H1 (cell line): ENCODE measurements at regions not wholly inside any gene's neighbourhood (a gene's known extent, or its start where the extent isn't known, plus 50 kb on each side); places are given as distances from the start of the nearest gene placed in this dataset.

ENCODE experiments used
- CTCF ChIA-PET: fragments of 300-600 bp; sonication (Branson Sonifier 250); formaldehyde crosslinking; loops from one replicate; lab custom pipeline; 2021; ENCODE audit not compliant: partially characterized antibody; lab: Charles Lee
- POLR2A ChIA-PET: fragments of 300-600 bp; sonication (Branson Sonifier 250); formaldehyde crosslinking; loops from one replicate; lab custom pipeline; 2021; ENCODE audit warnings: inconsistent platforms; ENCODE audit not compliant: partially characterized antibody; lab: Charles Lee
- DNase-seq, 2 experiments: peaks; one replicate each; pipeline versions ENCODE4 v3.0.0 to v3.0.0-alpha.2; 2010 to 2022; ENCODE audit warnings: low spot score in 2 of 2, low read depth in 1 of 2, mixed read lengths in 1 of 2
- FAIRE-seq: peaks from 2 replicates; lab custom pipeline; 2011; peaks lifted over from hg19 to GRCh38; lab: Jason Lieb, UNC
- H2AFZ ChIP-seq: 2 replicates; pipeline ENCODE4 v1.8.1; 2012; ENCODE audit warnings: low read length, inconsistent platforms
- H2AK5ac ChIP-seq: 2 replicates; pipeline ENCODE4 v1.6.1; 2013; ENCODE audit warnings: low read depth, low read length
- H2BK120ac ChIP-seq: replicated peaks from 2 replicates; pipeline ENCODE3; 2013; ENCODE audit warnings: low read depth, low read length, inconsistent platforms
- H2BK12ac ChIP-seq: 2 replicates; pipeline ENCODE4 v1.6.1; 2013; ENCODE audit warnings: low read depth, low read length
- H2BK15ac ChIP-seq: 2 replicates; pipeline ENCODE4 v1.6.1; 2013; ENCODE audit warnings: low read length
- H2BK20ac ChIP-seq: 2 replicates; pipeline ENCODE4 v1.6.1; 2013; ENCODE audit warnings: low read length
- H2BK5ac ChIP-seq: 2 replicates; pipeline ENCODE4 v1.6.1; 2013; ENCODE audit warnings: low read depth, low read length
- H3K14ac ChIP-seq: 2 replicates; pipeline ENCODE4 v1.6.1; 2013; ENCODE audit warnings: inconsistent platforms; ENCODE audit not compliant: insufficient read length
- H3K18ac ChIP-seq: 2 replicates; pipeline ENCODE4 v1.6.1; 2013; ENCODE audit warnings: low read length; ENCODE audit errors: extremely low read depth
- H3K23ac ChIP-seq: 2 replicates; pipeline ENCODE4 v1.6.1; 2013; ENCODE audit warnings: inconsistent platforms; ENCODE audit not compliant: insufficient read length
- H3K23me2 ChIP-seq: 2 replicates; pipeline ENCODE4 v1.6.1; 2013; ENCODE audit warnings: low read depth, low read length
- H3K27ac ChIP-seq: 2 replicates; pipeline ENCODE4 v1.6.1; 2011; ENCODE audit warnings: low read depth, low read length, inconsistent platforms
- H3K27me3 ChIP-seq, 4 experiments: replicated peaks in 1 of 4; 1 replicate in 1 of 4; 2 replicates in 3 of 4; pipeline versions ENCODE4 v1.6.1 to v1.8.1; 2011 to 2013; ENCODE audit warnings: low read length in 3 of 4, mild to moderate bottlenecking in 3 of 4, inconsistent platforms in 2 of 4, mixed read lengths in 2 of 4, moderate library complexity in 1 of 4; ENCODE audit not compliant: control insufficient read depth in 3 of 4, insufficient read depth in 3 of 4; ENCODE audit errors: extremely low read depth in 1 of 4
- H3K36me3 ChIP-seq, 4 experiments: 2 replicates each; pipeline versions ENCODE4 v1.6.1 to v1.8.1; 2011 to 2013; ENCODE audit warnings: mild to moderate bottlenecking in 4 of 4, low read length in 3 of 4, moderate library complexity in 2 of 4, control low read depth in 1 of 4, inconsistent platforms in 1 of 4; ENCODE audit not compliant: insufficient read depth in 4 of 4, control insufficient read depth in 2 of 4
- H3K4ac ChIP-seq: replicated peaks from 2 replicates; pipeline ENCODE3; 2013; ENCODE audit warnings: low read length, low read depth, mixed read lengths, inconsistent platforms; ENCODE audit not compliant: insufficient read length
- H3K4me1 ChIP-seq, 4 experiments: replicated peaks in 1 of 4; 1 replicate in 1 of 4; 2 replicates in 3 of 4; pipeline versions ENCODE4 v1.6.1 to v1.8.1; 2011 to 2013; ENCODE audit warnings: low read length in 3 of 4, inconsistent platforms in 2 of 4, mixed read lengths in 1 of 4; ENCODE audit not compliant: insufficient read depth in 4 of 4, control insufficient read depth in 3 of 4
- H3K4me2 ChIP-seq, 2 experiments: 2 replicates each; pipeline versions ENCODE4 v1.6.1 to v1.8.1; 2011 to 2013; ENCODE audit warnings: low read depth in 2 of 2, low read length in 2 of 2, control low read depth in 1 of 2, inconsistent platforms in 1 of 2, mild to moderate bottlenecking in 1 of 2; ENCODE audit not compliant: insufficient read depth in 1 of 2
- H3K4me3 ChIP-seq, 4 experiments: fragments of 200-600, 300-600 bp in 1 of 4; sonication (generic), shearing (Covaris generic), sonication (Bioruptor Twin) in 1 of 4; 2 replicates each; pipeline versions ENCODE4 v1.5.1 to v1.8.1; 2011 to 2016; ENCODE audit warnings: low read length in 4 of 4, low read depth in 3 of 4, control low read depth in 2 of 4, inconsistent platforms in 2 of 4, mild to moderate bottlenecking in 2 of 4, mixed read lengths in 1 of 4, moderate library complexity in 1 of 4; ENCODE audit not compliant: insufficient read depth in 2 of 4; ENCODE audit errors: extremely low read depth in 1 of 4
- H3K56ac ChIP-seq: replicated peaks from 2 replicates; pipeline ENCODE3; 2013; ENCODE audit warnings: low read depth, mild to moderate bottlenecking, mixed read lengths, low read length, inconsistent platforms; ENCODE audit not compliant: insufficient read length
- H3K79me1 ChIP-seq: 2 replicates; pipeline ENCODE4 v1.6.1; 2013; ENCODE audit warnings: low read depth, low read length, control low read depth
- H3K79me2 ChIP-seq, 2 experiments: 2 replicates each; pipeline versions ENCODE4 v1.6.1 to v1.8.1; 2012 to 2013; ENCODE audit warnings: low read length in 2 of 2, mild to moderate bottlenecking in 2 of 2, inconsistent platforms in 1 of 2; ENCODE audit not compliant: insufficient read depth in 2 of 2, control insufficient read depth in 1 of 2
- H3K9ac ChIP-seq, 4 experiments: replicated peaks in 1 of 4; 1 replicate in 1 of 4; 2 replicates in 3 of 4; pipeline versions ENCODE4 v1.6.1 to v1.8.1; 2011 to 2013; ENCODE audit warnings: low read depth in 3 of 4, low read length in 3 of 4, control low read depth in 2 of 4, mild to moderate bottlenecking in 2 of 4, moderate library complexity in 2 of 4, inconsistent platforms in 1 of 4; ENCODE audit errors: extremely low read depth in 1 of 4
- H3K9me3 ChIP-seq, 2 experiments: 2 replicates each; pipeline versions ENCODE4 v1.6.1 to v1.8.1; 2012 to 2013; ENCODE audit warnings: mild to moderate bottlenecking in 2 of 2, moderate library complexity in 2 of 2, control low read depth in 1 of 2, inconsistent platforms in 1 of 2, low read depth in 1 of 2, low read length in 1 of 2, mixed read lengths in 1 of 2; ENCODE audit not compliant: insufficient read depth in 2 of 2
- H4K20me1 ChIP-seq, 2 experiments: replicated peaks in 1 of 2; 2 replicates each; pipeline versions ENCODE3 to v1.8.1; 2011 to 2013; ENCODE audit warnings: inconsistent platforms in 2 of 2, low read length in 2 of 2, mild to moderate bottlenecking in 1 of 2; ENCODE audit not compliant: insufficient read depth in 2 of 2, control insufficient read depth in 1 of 2
- H4K5ac ChIP-seq: 2 replicates; pipeline ENCODE4 v1.6.1; 2013; ENCODE audit warnings: low read length, low read depth, mixed read lengths, inconsistent platforms; ENCODE audit not compliant: insufficient read length
- H4K8ac ChIP-seq: 2 replicates; pipeline ENCODE4 v1.8.0; 2013; ENCODE audit warnings: mild to moderate bottlenecking, moderate library complexity, low read length, inconsistent platforms; ENCODE audit not compliant: insufficient read depth; ENCODE audit errors: extremely low read depth
- H4K91ac ChIP-seq: replicated peaks from 2 replicates; pipeline ENCODE3; 2013; ENCODE audit warnings: low read length, mixed read lengths, inconsistent platforms; ENCODE audit not compliant: insufficient read length
- CBX8 ChIP-seq: fragments of 300-800, 300-1000 bp; sonication (generic); IDR thresholded peaks from 2 replicates; pipeline ENCODE4 v1.7.1; 2016; ENCODE audit warnings: low read depth, low read length, borderline replicate concordance
- SP1 ChIP-seq: IDR thresholded peaks from 2 replicates; pipeline ENCODE4 v1.6.1; 2011; ENCODE audit warnings: low read depth, low read length
- WGBS, 2 experiments: shearing (Covaris generic) in 1 of 2; methylation state at CpG; one replicate each; pipeline versions ENCODE4 v1.1.6 to v1.1.7; 2013 to 2015; ENCODE audit warnings: low lambda C conversion rate in 2 of 2, mixed read lengths in 2 of 2, inconsistent platforms in 1 of 2, low coverage in 1 of 2, missing lambda C conversion rate in 1 of 2; ENCODE audit not compliant: insufficient replicate concordance in 2 of 2, insufficient coverage in 1 of 2, insufficient read length in 1 of 2; ENCODE audit errors: extremely low coverage in 1 of 2, missing lambda C conversion rate in 1 of 2; 5-methylcytosine and 5-hydroxymethylcytosine counted together

DNA sequence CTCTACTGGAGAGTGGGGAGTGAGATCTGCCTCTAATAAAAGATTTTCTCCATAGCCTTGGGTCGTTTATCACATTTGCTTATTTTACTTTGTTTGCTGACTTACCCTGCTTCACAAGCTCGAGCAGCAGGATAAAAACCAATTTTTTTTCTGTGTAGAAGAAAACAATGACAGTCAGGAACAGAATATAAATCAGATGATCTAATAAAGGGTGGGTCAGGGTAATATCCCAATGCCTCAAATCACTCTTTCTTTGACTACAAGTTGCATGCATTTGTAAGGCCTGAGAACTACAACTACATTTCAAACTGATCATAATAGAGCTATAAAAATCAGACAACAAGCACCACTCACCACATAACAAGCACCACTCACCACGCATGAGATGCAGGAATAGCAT is 174.4 kb upstream of the ADARB2 start:
- POLR2A ChIA-PET = no interaction called here
- Histone ChIP-seq H3K36me3 (no peaks in the 10 kb centered on the region), H3K4me2 (no peak overlapping the region), H2BK20ac (no peak overlapping the region), H3K9ac (no peak overlapping the region), H2BK12ac (no peak overlapping the region), H3K9me3 (no peaks in the 10 kb centered on the region), H4K8ac (no peak overlapping the region), H4K20me1 (no peaks in the 10 kb centered on the region), H3K79me1 (no peaks in the 10 kb centered on the region), H2AK5ac (no peak overlapping the region), H3K14ac (no peak overlapping the region), H4K91ac (no peak overlapping the region), H3K23me2 (no peaks in the 10 kb centered on the region), H3K4ac (no peak overlapping the region), H3K23ac (no peak overlapping the region), H2AFZ (no peak overlapping the region), H2BK15ac (no peak overlapping the region), H3K18ac (no peak overlapping the region), H3K79me2 (no peaks in the 10 kb centered on the region), H3K4me3 (no peak overlapping the region), H2BK5ac (no peak overlapping the region), H2BK120ac (no peak overlapping the region), H3K27me3 (peaks cover 0 to 1% (median 0%) of the 10 kb centered on the region in 4 experiments; a peak in 1 of 7 replicates), H3K4me1 (no peaks in the 10 kb centered on the region), H4K5ac (no peak overlapping the region), H3K56ac (no peak overlapping the region), H3K27ac (no peak overlapping the region)
- 88% methylated on average over 3 of the region's 3 CpGs; no CpG with 5 or more reads in 1 of the 2 experiments for WGBS, 2 experiments
- DNase-seq (no peak), FAIRE-seq (no peak)
- CTCF ChIA-PET = interaction anchor here (0.7 to 1.2 kb wide), 2 partner anchors 10 to 11 kb away, joined by 3 read pairs; no protein-coding TSS in a partner anchor
- TF ChIP-seq CBX8 (no peak), SP1 (no peak)
